GM21360 (cell line): ENCODE measurements at regions not wholly inside any gene's neighbourhood (a gene's known extent, or its start where the extent isn't known, plus 50 kb on each side); places are given as distances from the start of the nearest gene placed in this dataset.
A peak's percentile ranks its signal among the peaks of the same experiment; 100 is the strongest.

Source experiments
- ATAC-seq: cut with Tn5 transposase; IDR thresholded peaks from one replicate; pipeline ENCODE4 v1.9.1; 2021; ENCODE audit warnings: mild to moderate bottlenecking, moderate library complexity; ENCODE audit not compliant: unreplicated experiment

GRCh38 chr15:47990821-47991220 lies 130.0 kb upstream of the SLC24A5 start:
- ATAC-seq, result no peak

DNA sequence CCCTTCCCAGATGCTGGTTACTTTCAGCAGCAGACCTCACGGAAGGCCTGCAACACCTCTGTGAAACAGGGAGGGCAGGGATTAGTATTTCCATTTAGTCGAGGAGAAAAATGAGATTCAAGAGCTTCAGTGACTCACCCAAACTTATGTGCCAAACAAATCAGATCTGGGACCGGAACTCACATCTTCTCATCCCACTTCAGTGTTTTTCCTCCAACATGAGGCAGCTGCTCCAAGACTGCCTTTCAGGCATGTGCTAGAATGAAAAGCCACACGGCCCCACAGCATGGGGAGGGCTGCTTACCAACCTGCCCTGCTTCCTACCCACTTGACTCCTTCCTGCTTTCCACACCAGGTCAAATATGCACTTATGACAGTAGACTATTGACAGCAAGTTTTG lies 129.4 kb upstream of the SLC24A5 start:
- no peak for ATAC-seq

DNA sequence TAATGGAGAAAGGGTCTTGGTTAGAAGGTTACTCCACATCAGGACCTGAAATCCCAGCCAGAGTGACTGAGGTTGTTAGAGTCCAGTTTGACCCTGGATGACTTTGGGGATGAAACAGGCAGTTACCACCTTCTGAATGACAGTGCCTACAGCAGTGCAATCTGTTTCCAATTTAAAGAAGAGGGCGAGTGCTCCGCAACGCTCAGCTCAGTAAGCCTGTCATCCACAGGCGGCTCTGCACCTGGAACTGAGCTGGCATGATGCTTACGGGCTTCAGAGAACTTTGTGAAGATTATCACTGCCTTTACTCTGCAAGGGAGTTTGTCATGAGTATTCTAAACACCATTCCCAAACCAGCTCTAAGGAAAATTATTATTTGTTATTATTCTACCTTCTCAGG lies 127.7 kb upstream of the SLC24A5 start:
- ATAC-seq, result no peak

GRCh38 chr15:47997195-47998080 lies 123.4 kb upstream of the SLC24A5 start:
- no peak for ATAC-seq

GRCh38 chr15:47998619-47999019 lies 122.2 kb upstream of the SLC24A5 start:
- no peak for ATAC-seq

- peak; percentile 92 for ATAC-seq
Observed at GRCh38 chr15:48001393-48002039, 119.3 kb upstream of the SLC24A5 start.

DNA sequence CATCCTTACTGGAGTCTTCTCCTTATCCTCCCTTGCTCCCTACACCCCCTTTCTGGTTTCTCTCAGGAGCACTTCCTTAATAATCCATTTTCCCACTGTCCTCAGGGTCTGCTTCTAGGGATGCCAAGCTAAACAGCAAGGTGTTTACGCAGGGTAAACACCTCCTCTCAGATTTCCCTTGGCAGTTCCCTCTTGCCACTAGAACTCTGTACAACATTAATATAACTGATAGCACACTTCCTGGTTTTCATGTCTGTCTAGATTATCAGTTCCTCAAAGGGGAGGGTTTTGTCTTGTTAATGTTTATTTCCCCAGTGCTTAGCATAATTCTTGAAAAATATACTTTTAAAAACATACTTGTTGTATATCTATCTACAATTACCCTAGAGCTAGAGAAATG lies 118.0 kb upstream of the SLC24A5 start:
- no peak for ATAC-seq

GRCh38 chr15:48003441-48003840 lies 117.3 kb upstream of the SLC24A5 start:
- no peak for ATAC-seq

DNA sequence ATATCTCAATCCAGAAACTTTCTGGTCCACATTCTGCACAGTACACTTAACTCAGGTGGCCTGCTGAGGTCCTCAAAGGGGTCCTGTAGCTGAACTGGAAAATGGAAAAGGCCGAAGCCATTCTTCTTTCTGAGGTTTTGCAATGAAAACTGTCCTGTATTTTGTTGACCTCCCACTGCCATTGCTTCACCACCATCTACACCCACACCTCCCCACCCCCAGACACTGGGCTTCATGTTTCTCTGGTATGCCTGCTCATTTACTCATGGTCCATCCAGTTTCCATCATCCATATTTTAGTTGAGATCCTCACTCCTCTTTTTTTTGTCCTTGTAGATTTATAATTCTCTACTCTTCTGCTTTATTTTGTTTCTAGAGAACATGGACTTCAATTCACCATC lies 115.7 kb upstream of the SLC24A5 start:
- ATAC-seq, result no peak

- no peak for ATAC-seq
Observed at GRCh38 chr15:48006031-48006511, 114.7 kb upstream of the SLC24A5 start.

GRCh38 chr15:48010316-48010715 lies 110.5 kb upstream of the SLC24A5 start:
- no peak for ATAC-seq

DNA sequence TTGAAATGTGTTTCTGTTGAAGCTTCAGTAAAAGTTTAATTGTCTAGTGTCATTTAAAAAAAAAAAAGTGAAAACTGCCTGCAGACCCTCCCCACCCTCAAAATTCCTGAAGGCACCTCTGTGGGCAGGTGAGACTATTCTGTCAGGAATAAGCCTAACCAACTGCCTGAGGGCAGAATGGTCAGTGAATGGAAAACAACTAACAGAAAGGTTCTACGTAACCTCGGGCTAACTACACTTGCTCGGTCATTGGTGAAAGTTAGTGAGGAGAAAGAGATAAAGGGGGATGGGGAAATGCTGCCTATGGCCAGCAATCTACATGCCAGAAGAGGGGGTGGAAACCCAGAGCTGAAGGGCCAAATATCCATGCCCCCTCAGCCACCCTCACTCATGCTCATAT lies 108.6 kb upstream of the SLC24A5 start:
- no peak for ATAC-seq

GRCh38 chr15:48016865-48017264 lies 103.9 kb upstream of the SLC24A5 start:
- ATAC-seq, result no peak

GRCh38 chr15:48017747-48018146 lies 103.0 kb upstream of the SLC24A5 start:
- no peak for ATAC-seq

DNA sequence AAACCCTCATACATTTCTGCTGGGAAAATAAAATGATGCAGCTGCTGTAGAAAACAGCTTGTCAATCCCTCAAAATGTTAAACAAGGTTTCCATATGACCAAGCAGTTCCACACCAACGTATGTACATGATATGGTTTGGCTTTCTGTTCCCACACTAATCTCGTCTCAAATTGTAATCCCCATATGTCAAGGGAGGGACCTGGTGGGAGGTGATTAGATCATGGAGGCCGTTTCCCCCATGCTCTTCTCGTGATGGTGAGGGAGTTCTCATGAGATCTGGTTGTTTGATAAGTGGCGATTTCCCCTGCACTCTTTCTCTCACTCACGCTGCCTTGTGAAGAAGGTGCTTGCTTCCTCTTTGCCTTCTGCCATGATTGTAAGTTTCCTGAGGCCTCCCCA lies 100.6 kb upstream of the SLC24A5 start:
- ATAC-seq, result peak; percentile 64

- no peak for ATAC-seq
Observed at GRCh38 chr15:48021336-48022086, 99.3 kb upstream of the SLC24A5 start.

DNA sequence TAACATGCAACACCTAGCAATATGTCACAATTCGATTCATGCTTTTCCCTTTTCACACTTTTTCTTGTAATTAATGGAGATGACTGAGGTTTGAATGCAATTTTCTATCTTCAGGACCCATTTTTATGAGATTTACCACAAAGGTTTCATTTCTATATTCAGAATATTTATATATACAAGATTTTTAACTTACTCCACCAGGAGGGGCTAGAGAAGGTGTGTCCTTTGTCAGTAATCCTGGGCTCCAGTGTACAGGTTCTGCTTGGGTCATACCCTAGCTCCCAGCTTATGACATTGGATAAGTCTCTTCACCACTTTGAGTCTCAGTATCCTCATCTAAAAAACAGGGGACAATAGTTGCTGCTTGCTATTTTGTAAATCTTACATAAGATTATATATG lies 95.7 kb upstream of the SLC24A5 start:
- ATAC-seq, result no peak

- ATAC-seq, result no peak
Observed at GRCh38 chr15:48028712-48029111, 92.1 kb upstream of the SLC24A5 start.

DNA sequence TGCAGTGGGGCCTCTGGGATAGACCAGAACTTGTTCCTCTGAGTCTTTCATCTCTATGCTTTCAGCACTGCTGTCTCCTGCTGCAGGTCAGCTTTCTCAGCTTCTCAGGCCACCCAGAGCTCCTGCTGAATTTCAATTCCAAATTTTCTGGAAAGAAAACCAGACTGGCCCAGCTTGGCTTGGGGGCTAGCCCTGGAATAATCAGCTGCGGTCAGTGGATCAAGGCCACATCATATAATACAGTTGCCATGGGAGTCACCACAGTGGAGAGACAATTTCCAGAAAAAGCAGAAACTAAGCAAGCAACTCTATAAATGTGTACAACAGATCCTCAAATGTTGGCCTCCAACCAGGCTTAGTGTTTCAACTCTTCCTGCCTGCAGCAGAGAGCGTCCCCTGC lies 91.1 kb upstream of the SLC24A5 start:
- no peak for ATAC-seq

- no peak for ATAC-seq
Observed at GRCh38 chr15:48031466-48031865, 89.3 kb upstream of the SLC24A5 start.

DNA sequence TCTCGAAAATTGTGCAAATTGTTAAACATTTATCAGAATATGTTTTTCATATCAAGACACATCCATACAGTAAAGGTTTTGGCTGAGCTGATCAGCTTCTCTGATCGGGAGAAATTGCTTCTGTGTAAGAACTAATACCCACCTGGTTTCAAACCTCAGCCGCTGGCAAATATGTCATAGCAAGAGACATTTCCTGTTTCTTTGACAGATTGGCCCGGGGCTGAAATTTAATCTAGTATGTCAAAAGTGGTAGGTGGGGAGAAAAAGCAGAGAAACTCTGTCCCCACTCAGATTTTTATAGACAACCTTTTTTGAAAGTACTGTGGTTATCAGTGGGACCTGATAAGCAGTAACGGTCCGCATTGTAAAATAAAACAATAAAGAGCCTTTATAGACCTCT lies 88.8 kb upstream of the SLC24A5 start:
- ATAC-seq, result no peak

DNA sequence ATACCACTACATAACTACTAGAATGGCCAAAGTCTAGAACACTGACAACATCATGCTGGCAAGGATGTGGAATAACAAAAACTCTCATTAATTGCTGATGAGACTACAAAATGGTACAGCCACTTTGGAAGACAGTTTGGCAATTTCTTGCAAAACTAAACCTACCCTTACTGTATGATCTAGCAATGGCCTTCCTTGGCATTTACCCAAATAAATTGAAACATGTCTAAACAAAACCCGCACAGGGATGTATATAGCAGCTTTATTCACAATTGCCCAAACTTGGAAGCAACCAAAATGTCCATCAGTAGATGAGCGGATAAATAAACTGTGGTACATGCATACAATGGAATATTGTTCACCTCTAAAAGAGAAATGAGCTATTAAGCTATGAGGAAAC lies 87.9 kb upstream of the SLC24A5 start:
- ATAC-seq, result no peak
